Muscle of leg (tissue), 3 donors: ENCODE measurements at regions not wholly inside any gene's neighbourhood (a gene's known extent, or its start where the extent isn't known, plus 50 kb on each side); places are given as distances from the start of the nearest gene placed in this dataset.

ENCODE experiments used
- DNase-seq: peaks from one replicate; pipeline ENCODE4 v3.0.0; 2013
- H3K27ac ChIP-seq: one replicate; pipeline ENCODE4 v1.5.1; 2013; ENCODE audit warnings: mild to moderate bottlenecking, low read length, control low read depth
- H3K27me3 ChIP-seq: one replicate; pipeline ENCODE4 v1.6.1; 2013; ENCODE audit warnings: low read length; ENCODE audit not compliant: control insufficient read depth, insufficient read depth
- H3K36me3 ChIP-seq: one replicate; pipeline ENCODE4 v1.6.1; 2013; ENCODE audit warnings: low read length; ENCODE audit not compliant: control insufficient read depth, insufficient read depth
- H3K4me1 ChIP-seq: one replicate; pipeline ENCODE4 v1.6.1; 2013; ENCODE audit warnings: low read length; ENCODE audit not compliant: control insufficient read depth, insufficient read depth
- H3K4me3 ChIP-seq: one replicate; pipeline ENCODE4 v1.5.1; 2013; ENCODE audit warnings: low read length, control low read depth
- H3K9me3 ChIP-seq: replicated peaks from 2 replicates; pipeline ENCODE4 v1.6.1; 2013; ENCODE audit warnings: low read depth, low read length; ENCODE audit not compliant: control insufficient read depth
- WGBS: methylation state at CpG from one replicate; pipeline ENCODE4 v1.1.5; 2013; ENCODE audit warnings: missing lambda C conversion rate; ENCODE audit not compliant: insufficient coverage; 5-methylcytosine and 5-hydroxymethylcytosine counted together

DNA sequence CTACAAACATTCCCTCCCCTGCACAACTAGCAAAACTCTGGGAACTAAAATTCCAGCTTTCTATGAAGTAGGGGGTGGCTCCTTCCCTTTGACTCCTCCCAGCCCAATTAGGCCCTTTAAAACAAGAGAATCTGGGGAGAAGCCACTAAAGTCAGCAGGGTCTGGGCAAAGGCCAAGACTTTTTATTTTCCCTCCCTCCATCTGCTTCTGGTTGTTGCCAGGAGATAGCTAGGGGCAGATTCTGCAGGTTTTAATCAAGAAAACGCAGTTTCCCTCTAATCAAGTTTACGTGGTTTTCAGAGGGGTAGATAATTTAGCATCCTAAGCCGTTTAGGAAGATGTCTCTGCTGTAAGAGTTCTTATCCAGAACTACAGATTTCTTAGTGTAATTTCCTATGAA lies 114.5 kb upstream of the CDH6 start:
- H3K4me1 ChIP-seq: no peaks in the 10 kb centered on the region
- WGBS: no CpG with 5 or more reads among the region's 3 CpGs
- H3K27me3 ChIP-seq: no peaks in the 10 kb centered on the region
- no peaks in the 10 kb centered on the region for H3K36me3 ChIP-seq
- no peaks in the 10 kb centered on the region for H3K9me3 ChIP-seq
- H3K27ac ChIP-seq: no peak overlapping the region
- peak; percentile 7 for DNase-seq
- H3K4me3 ChIP-seq: no peak overlapping the region

DNA sequence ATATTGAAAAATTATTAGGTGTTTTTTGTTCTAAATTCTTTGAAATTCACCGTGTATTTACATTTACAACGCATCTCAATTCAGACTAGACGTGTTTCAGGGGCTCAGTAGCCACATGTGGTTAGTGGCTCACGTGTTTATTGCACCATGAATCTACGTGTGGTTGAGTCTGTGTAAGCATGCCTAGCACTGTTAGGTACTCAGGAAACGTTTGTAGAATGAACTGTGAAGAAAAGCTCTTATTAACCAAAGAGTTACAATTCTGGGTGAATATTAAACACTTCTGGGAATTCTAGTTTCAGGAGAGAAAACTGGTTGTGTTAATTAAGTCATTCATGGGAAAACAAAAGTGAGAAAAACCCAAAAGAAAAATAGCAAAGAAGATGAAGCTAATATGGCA lies 117.5 kb upstream of the CDH6 start:
- DNase-seq: no peak
- no CpG with 5 or more reads among the region's 6 CpGs for WGBS

DNA sequence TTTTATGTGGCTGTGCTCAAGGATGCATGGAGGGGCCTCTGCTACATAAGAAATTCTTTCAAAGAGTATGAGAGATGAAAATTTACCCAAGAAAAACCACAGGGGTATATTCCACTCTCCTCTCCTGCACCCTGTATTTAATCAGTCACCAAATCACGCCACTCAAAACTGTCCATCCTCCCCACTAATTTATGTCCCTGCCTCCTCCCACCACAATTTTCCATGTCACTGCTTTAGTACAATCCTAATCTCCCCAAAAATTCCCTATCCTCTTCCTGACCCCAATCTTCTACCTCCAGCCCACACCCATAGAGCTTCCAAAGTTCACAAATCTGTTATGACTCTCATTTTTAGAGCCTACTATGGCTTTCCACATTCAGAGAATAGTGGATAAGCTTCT lies 125.2 kb upstream of the CDH6 start:
- Histone ChIP-seq H3K4me3 (no peak overlapping the region), H3K4me1 (no peaks in the 10 kb centered on the region), H3K36me3 (no peaks in the 10 kb centered on the region), H3K27ac (no peak overlapping the region), H3K27me3 (no peaks in the 10 kb centered on the region), H3K9me3 (no peaks in the 10 kb centered on the region)
- WGBS: 73% methylated on average over 1 of the region's 1 CpG
- no peak for DNase-seq

More for the DNA sequence above, 117.5 kb upstream of the CDH6 start:
- Histone ChIP-seq H3K36me3 (no peaks in the 10 kb centered on the region), H3K9me3 (no peaks in the 10 kb centered on the region), H3K4me1 (no peaks in the 10 kb centered on the region), H3K27ac (no peak overlapping the region), H3K4me3 (no peak overlapping the region), H3K27me3 (no peaks in the 10 kb centered on the region)

DNA sequence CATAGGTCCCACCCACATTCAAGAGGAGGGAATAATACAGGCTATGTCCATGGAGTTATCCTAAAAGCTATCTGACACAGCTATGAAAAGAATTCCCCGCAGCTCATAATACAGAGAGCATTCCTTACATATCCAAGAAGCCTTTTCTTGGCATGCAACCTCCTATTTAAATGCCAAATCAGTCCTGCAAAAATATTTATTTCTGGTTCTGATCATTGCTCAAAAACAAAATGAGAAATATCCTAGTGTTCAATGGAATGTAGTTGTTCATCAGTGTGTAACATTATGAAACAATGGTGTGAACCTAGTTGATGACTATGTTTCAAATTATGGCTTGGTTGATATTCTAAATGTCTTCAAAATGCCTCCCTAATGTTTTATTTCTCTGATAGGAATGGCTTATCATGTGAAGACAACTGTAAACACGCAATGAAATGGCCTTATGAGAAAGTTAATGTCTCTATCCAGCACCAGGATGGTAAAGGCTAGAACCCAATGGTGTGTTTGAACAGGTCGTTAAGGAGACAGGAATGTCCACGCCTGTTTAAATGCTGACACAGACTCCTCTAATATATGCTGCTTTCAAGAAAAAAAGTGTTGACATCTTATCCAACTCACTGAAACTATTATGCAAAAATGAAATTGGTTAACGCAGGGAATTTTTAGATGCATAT lies 126.7 kb upstream of the CDH6 start:
- peak; percentile 24 for DNase-seq
- Histone ChIP-seq H3K27me3 (no peaks in the 10 kb centered on the region), H3K36me3 (no peaks in the 10 kb centered on the region), H3K4me1 (no peaks in the 10 kb centered on the region), H3K9me3 (no peaks in the 10 kb centered on the region), H3K4me3 (no peak overlapping the region), H3K27ac (no peak overlapping the region)
- no CpG with 5 or more reads among the region's 5 CpGs for WGBS

DNA sequence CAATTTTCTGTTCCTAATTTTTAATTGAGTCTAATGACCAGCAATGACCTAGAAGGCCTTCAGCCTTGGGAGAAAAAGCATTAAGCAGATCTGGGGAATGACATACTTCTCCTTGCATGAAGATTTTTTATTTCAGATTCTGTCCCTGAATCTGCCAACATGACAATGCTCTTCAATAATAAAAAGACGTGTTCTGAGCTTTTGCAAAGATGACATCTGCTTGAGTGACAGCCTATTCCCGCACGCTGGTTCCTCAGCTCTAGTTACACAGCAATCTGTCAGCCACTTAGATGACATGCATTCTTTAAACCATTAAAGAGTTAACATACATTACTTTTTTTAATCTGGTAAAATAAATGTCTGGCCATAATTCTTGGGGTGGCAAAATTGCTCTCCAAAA lies 129.3 kb upstream of the CDH6 start:
- Histone ChIP-seq H3K36me3 (no peaks in the 10 kb centered on the region), H3K9me3 (no peaks in the 10 kb centered on the region), H3K4me3 (no peak overlapping the region), H3K4me1 (no peaks in the 10 kb centered on the region), H3K27ac (no peak overlapping the region), H3K27me3 (no peaks in the 10 kb centered on the region)
- WGBS: no CpG with 5 or more reads among the region's 3 CpGs
- DNase-seq: no peak

DNA sequence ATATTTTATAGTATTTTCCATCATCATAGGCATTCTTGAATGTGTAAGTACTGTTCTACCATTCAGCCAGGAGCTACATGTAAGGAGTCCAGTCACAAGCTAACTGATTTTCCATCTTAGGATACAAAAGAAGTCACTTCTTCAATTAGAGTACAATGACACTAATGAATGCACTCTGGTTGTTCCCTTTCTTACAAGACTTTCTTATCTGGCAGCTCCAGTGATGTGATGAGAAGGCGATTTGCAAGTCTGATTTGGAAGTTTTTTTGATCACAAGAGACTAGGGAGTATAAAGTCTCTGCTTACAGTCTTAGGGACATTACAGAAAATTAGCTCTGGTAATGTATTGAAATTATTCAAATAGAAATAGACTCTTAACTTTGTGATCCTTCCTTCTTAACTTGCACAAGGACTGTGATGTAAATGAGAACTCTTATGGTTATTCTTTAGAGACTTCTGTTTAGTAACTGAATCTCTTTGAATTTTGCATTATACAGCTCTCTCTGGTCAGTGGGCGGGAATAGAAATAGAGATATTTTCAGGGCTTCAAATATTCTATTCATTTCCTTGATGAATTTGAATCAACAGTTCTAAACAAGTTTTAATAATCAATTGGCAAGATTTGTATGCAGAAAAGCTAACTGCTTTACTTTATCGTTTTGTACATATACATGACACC lies 130.4 kb upstream of the CDH6 start:
- Histone ChIP-seq H3K4me1 (no peaks in the 10 kb centered on the region), H3K27me3 (no peaks in the 10 kb centered on the region), H3K4me3 (no peak overlapping the region), H3K27ac (no peak overlapping the region), H3K9me3 (no peaks in the 10 kb centered on the region), H3K36me3 (no peaks in the 10 kb centered on the region)
- DNase-seq: no peak
- no CpG with 5 or more reads among the region's 3 CpGs for WGBS

DNA sequence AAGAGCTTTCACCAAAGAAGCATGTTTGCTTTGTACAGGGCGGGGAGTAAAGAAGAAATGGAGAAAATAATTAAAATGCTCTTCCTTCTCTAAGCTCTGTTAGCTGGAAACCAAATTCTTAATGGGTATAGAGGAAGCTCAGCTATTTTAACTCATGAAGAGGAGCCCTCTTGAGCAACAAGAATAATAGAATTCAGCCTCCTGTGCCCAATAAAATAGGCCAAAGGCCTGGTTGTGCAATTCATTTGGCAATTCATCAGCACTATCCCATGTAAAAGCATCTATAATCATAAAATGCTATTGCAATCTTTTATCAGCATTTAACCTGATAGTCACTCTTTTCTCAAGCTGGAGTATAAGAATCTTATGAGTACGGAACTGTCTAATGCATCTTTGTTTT lies 133.6 kb upstream of the CDH6 start:
- Histone ChIP-seq H3K36me3 (no peaks in the 10 kb centered on the region), H3K4me1 (no peaks in the 10 kb centered on the region), H3K27ac (no peak overlapping the region), H3K4me3 (no peak overlapping the region), H3K9me3 (no peaks in the 10 kb centered on the region), H3K27me3 (no peaks in the 10 kb centered on the region)
- no peak for DNase-seq
- WGBS: no CpG with 5 or more reads among the region's 2 CpGs

DNA sequence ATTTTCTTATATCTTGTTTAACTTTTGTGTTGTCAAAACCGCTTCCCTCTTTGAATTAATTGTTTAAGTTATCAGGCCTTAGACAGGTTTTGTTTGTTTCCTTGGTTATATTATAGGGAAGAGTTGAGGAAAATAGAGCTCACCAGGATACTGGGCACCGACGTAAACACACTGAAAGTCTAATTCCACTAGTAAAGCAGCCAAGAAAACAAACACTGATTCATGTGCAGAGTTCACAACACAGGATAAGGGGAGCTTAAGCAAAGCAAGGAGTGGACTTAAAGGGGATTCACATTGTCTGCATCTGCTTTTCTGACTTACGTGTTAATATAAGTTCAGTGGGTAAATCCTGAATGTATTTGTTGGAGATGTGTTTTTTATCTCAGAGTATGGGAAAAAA lies 139.0 kb upstream of the CDH6 start:
- Histone ChIP-seq H3K4me3 (no peak overlapping the region), H3K27ac (no peak overlapping the region), H3K27me3 (no peaks in the 10 kb centered on the region), H3K36me3 (no peaks in the 10 kb centered on the region), H3K9me3 (no peaks in the 10 kb centered on the region), H3K4me1 (no peaks in the 10 kb centered on the region)
- WGBS: no CpG with 5 or more reads among the region's 4 CpGs
- DNase-seq: no peak

DNA sequence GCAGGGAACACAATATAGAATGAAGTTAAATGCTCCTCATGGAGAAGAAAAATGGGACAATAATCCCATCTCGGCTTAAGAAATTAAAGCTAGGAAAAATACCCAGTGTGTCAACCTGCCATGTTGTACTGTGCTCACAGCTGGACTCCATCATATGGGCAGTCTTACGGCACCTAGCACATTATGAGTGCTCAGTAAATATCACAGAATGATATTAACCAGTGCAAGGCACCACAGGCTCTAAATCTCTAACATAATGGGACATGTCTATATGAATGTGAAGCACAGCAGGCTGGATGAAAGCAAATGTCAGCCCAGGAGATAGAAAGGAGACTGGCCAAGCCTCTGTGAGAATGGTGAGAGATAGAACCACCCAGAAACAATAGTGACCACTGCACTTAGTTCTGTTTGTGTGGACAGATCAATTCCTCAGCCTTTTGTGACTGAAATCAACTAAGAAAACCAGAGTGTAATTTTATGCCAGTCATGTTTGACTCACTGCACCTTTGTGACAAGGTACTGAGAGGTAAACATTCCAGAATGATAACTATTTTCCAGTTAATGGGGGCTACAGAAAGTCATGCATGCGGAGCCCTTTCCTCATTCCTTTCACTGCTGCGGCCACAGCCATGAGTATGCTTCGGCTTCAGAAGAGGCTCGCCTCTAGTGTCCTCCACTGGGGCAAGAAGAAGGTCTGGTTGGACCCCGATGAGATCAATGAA lies 140.4 kb upstream of the CDH6 start:
- no peak for DNase-seq
- Histone ChIP-seq H3K4me3 (no peak overlapping the region), H3K4me1 (no peaks in the 10 kb centered on the region), H3K36me3 (no peaks in the 10 kb centered on the region), H3K9me3 (no peaks in the 10 kb centered on the region), H3K27me3 (no peaks in the 10 kb centered on the region), H3K27ac (no peak overlapping the region)
- 93% methylated on average over 6 of the region's 7 CpGs for WGBS

DNA sequence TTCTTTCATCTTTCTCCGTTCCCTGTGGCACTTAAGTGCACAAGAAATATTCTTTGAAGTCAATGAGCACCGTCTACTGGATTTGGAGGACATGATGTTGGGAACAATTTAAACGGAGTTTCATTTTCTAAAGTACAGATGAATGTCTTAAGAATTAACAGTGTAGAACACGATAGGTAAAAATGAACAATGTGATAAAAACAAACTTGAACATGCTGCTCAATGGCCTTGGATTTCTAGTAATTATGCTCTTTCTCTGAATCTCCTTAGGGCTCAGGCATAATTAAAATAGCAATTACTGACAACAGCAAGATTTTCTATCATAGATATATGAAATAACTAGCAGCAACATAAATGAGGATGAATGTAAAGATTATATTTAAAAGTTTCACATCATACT lies 142.2 kb upstream of the CDH6 start:
- H3K27me3 ChIP-seq: no peaks in the 10 kb centered on the region
- H3K36me3 ChIP-seq: no peaks in the 10 kb centered on the region
- no peaks in the 10 kb centered on the region for H3K9me3 ChIP-seq
- H3K4me3 ChIP-seq: no peak overlapping the region
- no peak for DNase-seq
- H3K4me1 ChIP-seq: no peaks in the 10 kb centered on the region
- H3K27ac ChIP-seq: no peak overlapping the region
- 76% methylated on average over 2 of the region's 4 CpGs for WGBS
